GM23338 (cell line): ENCODE measurements at regions not wholly inside any gene's neighbourhood (a gene's known extent, or its start where the extent isn't known, plus 50 kb on each side); places are given as distances from the start of the nearest gene placed in this dataset.

Source experiments
- CTCF ChIP-seq, 2 experiments: fragments of 200-600 bp in 1 of 2; sonication (generic) in 1 of 2; conservative IDR thresholded peaks; 2 replicates each; pipeline versions ENCODE4 v1.5.1 to v1.6.1; 2016 to 2017; ENCODE audit warnings: antibody characterized with exemption in 2 of 2, low read depth in 2 of 2, mild to moderate bottlenecking in 2 of 2, moderate library complexity in 1 of 2
- EZH2 ChIP-seq: fragments of 200-600 bp; sonication (generic); IDR thresholded peaks from one replicate; pipeline ENCODE4 v1.8.0; 2017; ENCODE audit warnings: antibody characterized with exemption, mild to moderate bottlenecking, low read depth; ENCODE audit not compliant: unreplicated experiment
- JUNB ChIP-seq: IDR thresholded peaks from one replicate; pipeline ENCODE4 v1.6.1; 2016; ENCODE audit warnings: antibody characterized with exemption; ENCODE audit not compliant: unreplicated experiment
- POLR2AphosphoS5 ChIP-seq: IDR thresholded peaks from 2 replicates; pipeline ENCODE4 v1.6.1; 2016; ENCODE audit warnings: antibody characterized with exemption, low read depth
- REST ChIP-seq: IDR thresholded peaks from one replicate; pipeline ENCODE4 v1.6.1; 2018; ENCODE audit warnings: antibody characterized with exemption; ENCODE audit not compliant: unreplicated experiment

GRCh38 chr6:33902457-33902853 is 98.7 kb upstream of the MLN start:
- no peak for TF ChIP-seq REST
- no peak for TF ChIP-seq EZH2
- TF ChIP-seq JUNB: no peak
- no peak for TF ChIP-seq CTCF (conservative IDR thresholded peaks at IDR 0.05; ENCODE audit: low read depth in 2 of 2)
- no peak for TF ChIP-seq POLR2AphosphoS5
